BJ (cell line): ENCODE measurements at regions not wholly inside any gene's neighbourhood (a gene's known extent, or its start where the extent isn't known, plus 50 kb on each side); places are given as distances from the start of the nearest gene placed in this dataset.
A peak's percentile ranks its signal among the peaks of the same experiment; 100 is the strongest.
"Not testable (repeated sequence)": the region's sequence is repeated elsewhere in the genome, so short reads cannot be mapped to it uniquely, and the experiment has no call there.

ENCODE experiments used
- CTCF ChIA-PET: fragments of 350-600 bp; formaldehyde crosslinking; extraction: SDS; loops from one replicate; lab custom pipeline; 2021; ENCODE audit warnings: antibody characterized with exemption, inconsistent platforms; lab: Yijun Ruan, JAX
- POLR2A ChIA-PET: fragments of 300-600 bp; sonication (Branson Sonifier 250); formaldehyde crosslinking; extraction: SDS; loops from one replicate; lab custom pipeline; 2021; ENCODE audit warnings: antibody characterized with exemption; lab: Charles Lee
- DNase-seq: peaks from one replicate; pipeline ENCODE4 v3.0.0-alpha.2; 2011; ENCODE audit warnings: low read depth
- H3K27me3 ChIP-seq: 2 replicates; pipeline ENCODE4 v1.6.0; 2011; ENCODE audit warnings: low read length; ENCODE audit not compliant: control insufficient read depth, insufficient read depth
- H3K36me3 ChIP-seq: 2 replicates; pipeline ENCODE4 v1.5.1; 2011; ENCODE audit warnings: low read length; ENCODE audit not compliant: control insufficient read depth, insufficient read depth
- H3K4me3 ChIP-seq: 2 replicates; pipeline ENCODE4 v1.5.1; 2011; ENCODE audit warnings: low read depth, mild to moderate bottlenecking, control low read depth, low read length
- CTCF ChIP-seq: IDR thresholded peaks from 2 replicates; pipeline ENCODE4 v1.5.1; 2011; ENCODE audit warnings: low read depth, mild to moderate bottlenecking, control low read depth, inconsistent platforms, low read length, moderate library complexity; ENCODE audit not compliant: insufficient read depth

GRCh38 chr4:17234678-17235077 is 277.2 kb downstream of the QDPR start:
- DNase-seq: no peak
- H3K27me3 ChIP-seq: no peaks in the 10 kb centered on the region
- H3K36me3 ChIP-seq: no peaks in the 10 kb centered on the region
- POLR2A ChIA-PET: no interaction called here
- CTCF ChIA-PET: no interaction called here
- no peak for TF ChIP-seq CTCF
- H3K4me3 ChIP-seq: no peak overlapping the region

- POLR2A ChIA-PET: interaction anchor here (0.6 kb wide), 1 partner anchor 164 kb away, joined by 5 read pairs; no protein-coding TSS in a partner anchor
- no peaks in the 10 kb centered on the region for H3K27me3 ChIP-seq
- H3K36me3 ChIP-seq: no peaks in the 10 kb centered on the region
- CTCF ChIA-PET: interaction anchor here (2.1 kb wide), 1 partner anchor 91 kb away, joined by 5 read pairs; no protein-coding TSS in a partner anchor
- TF ChIP-seq CTCF: no peak
- no peak overlapping the region for H3K4me3 ChIP-seq
- DNase-seq: peak; percentile 13
Observed at GRCh38 chr4:17232566-17233253, 279.2 kb downstream of the QDPR start.

GRCh38 chr4:17231880-17232475 is 279.9 kb downstream of the QDPR start:
- H3K27me3 ChIP-seq, H3K4me3 ChIP-seq, H3K36me3 ChIP-seq, DNase-seq: not testable (repeated sequence)
- POLR2A ChIA-PET: interaction anchor here (0.6 kb wide), 1 partner anchor 163 kb away, joined by 5 read pairs; no protein-coding TSS in a partner anchor
- CTCF ChIA-PET: interaction anchor here (2.1 kb wide), 1 partner anchor 92 kb away, joined by 5 read pairs; no protein-coding TSS in a partner anchor

- H3K36me3 ChIP-seq: no peaks in the 10 kb centered on the region
- CTCF ChIA-PET: no interaction called here
- H3K27me3 ChIP-seq: no peaks in the 10 kb centered on the region
- no peak for DNase-seq
- H3K4me3 ChIP-seq: no peak overlapping the region
- POLR2A ChIA-PET: interaction anchor here (0.6 kb wide), 1 partner anchor 22 kb away, joined by 3 read pairs; no protein-coding TSS in a partner anchor
- no peak for TF ChIP-seq CTCF
Observed at GRCh38 chr4:17230727-17231126, 281.2 kb downstream of the QDPR start.

GRCh38 chr4:17220816-17221215 is 291.1 kb downstream of the QDPR start:
- no peaks in the 10 kb centered on the region for H3K27me3 ChIP-seq
- H3K4me3 ChIP-seq: no peak overlapping the region
- no peak for TF ChIP-seq CTCF
- H3K36me3 ChIP-seq: no peaks in the 10 kb centered on the region
- ChIA-PET POLR2A (no interaction called here), CTCF (no interaction called here)
- no peak for DNase-seq
